Stomach (tissue), 8 donors: ENCODE measurements at regions not wholly inside any gene's neighbourhood (a gene's known extent, or its start where the extent isn't known, plus 50 kb on each side); places are given as distances from the start of the nearest gene placed in this dataset.

Source experiments
- DNase-seq, 2 donors: peaks; one replicate each; pipeline versions ENCODE4 v3.0.0 to v3.0.0-alpha.2; 2013 to 2019
- H3K27ac ChIP-seq, 5 donors: fragments of 200-600 bp in 4 of 5; sonication (generic) in 4 of 5; one replicate each; pipeline ENCODE4 v1.5.1; 2013 to 2019; ENCODE audit warnings: mild to moderate bottlenecking in 1 of 5, moderate library complexity in 1 of 5
- H3K27me3 ChIP-seq, 3 donors: fragments of 200-600 bp; sonication (generic); one replicate each; pipeline ENCODE4 v1.5.1; 2017 to 2019; ENCODE audit warnings: mixed run types in 1 of 3
- H3K36me3 ChIP-seq, 4 donors: fragments of 200-600 bp; sonication (generic); 1 replicate in 3 of 4; 2 replicates in 1 of 4; pipeline ENCODE4 v1.5.1; 2016 to 2019
- H3K4me1 ChIP-seq, 4 donors: fragments of 200-600 bp; sonication (generic); one replicate each; pipeline ENCODE4 v1.5.1; 2016 to 2019
- H3K4me3 ChIP-seq, 4 donors: fragments of 200-600 bp; sonication (generic) in 3 of 4; one replicate each; pipeline ENCODE4 v1.5.1; 2016 to 2019; ENCODE audit warnings: mild to moderate bottlenecking in 1 of 4
- H3K9me3 ChIP-seq, 4 donors: fragments of 200-600 bp; sonication (generic); one replicate each; pipeline ENCODE4 v1.5.1; 2016 to 2019
- CTCF ChIP-seq, 7 experiments: fragments of 450-650 bp in 4 of 7; fragments of 200-600 bp in 3 of 7; sonication (generic) in 3 of 7; IDR thresholded peaks; one replicate each; pipeline ENCODE4 v1.5.1; 2016 to 2019; ENCODE audit warnings: antibody characterized with exemption in 7 of 7, control low read depth in 2 of 7, mild to moderate bottlenecking in 1 of 7
- EP300 ChIP-seq: sonication (generic); formaldehyde crosslinking; IDR thresholded peaks from one replicate; pipeline ENCODE4 v1.6.1; 2017; ENCODE audit warnings: antibody characterized with exemption
- POLR2A ChIP-seq, 4 donors: fragments of 450-650 bp; IDR thresholded peaks; one replicate each; pipeline ENCODE4 v1.6.1; 2016; ENCODE audit warnings: antibody characterized with exemption in 4 of 4, control low read depth in 2 of 4, mild to moderate bottlenecking in 1 of 4, moderate library complexity in 1 of 4
- POLR2AphosphoS5 ChIP-seq, 3 donors: sonication (generic); formaldehyde crosslinking; IDR thresholded peaks; one replicate each; pipeline ENCODE4 v1.6.1; 2016; ENCODE audit warnings: antibody characterized with exemption in 3 of 3
- WGBS, 5 donors: extraction: QIAGEN DNeasy Blood & Tissue Kit in 3 of 5; methylation state at CpG; one replicate each; pipeline versions ENCODE4 v1.1.5 to v1.1.7; 2013 to 2018; 5-methylcytosine and 5-hydroxymethylcytosine counted together
- intact Hi-C: fragments of 100-400 bp; cut with DNase I; formaldehyde crosslinking; loops from one replicate; pipeline ENCODE4 v1.15.1; 2023; ENCODE audit warnings: low total_unique reads
- donor health status: healthy with polysubstance abuse.
- donor health status: Bipolar disorder and iron deficiency.
- donor health status: healthy.

DNA sequence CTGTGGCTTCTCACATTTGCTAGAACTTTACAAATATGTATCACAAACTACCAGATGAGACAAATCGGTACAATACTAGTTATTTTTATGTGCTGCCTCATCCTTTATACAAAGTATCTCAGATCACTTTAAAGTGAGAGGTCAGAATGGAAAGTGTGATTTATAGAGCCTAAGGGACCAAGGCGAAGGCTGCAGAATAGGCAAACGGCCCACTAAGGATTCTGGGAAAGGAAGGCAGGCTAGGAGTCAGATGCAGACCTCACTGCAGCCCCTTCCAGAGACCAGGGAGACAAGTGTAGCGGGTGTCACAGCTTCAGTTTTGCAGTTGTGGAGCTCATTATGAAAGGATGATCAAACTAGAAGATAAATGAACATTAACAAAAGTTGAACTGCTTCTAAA is 190.6 kb downstream of the HIBADH start:
- Histone ChIP-seq H3K36me3 (no peaks in the 10 kb centered on the region), H3K27ac (no peak overlapping the region), H3K27me3 (no peaks in the 10 kb centered on the region), H3K4me1 (no peaks in the 10 kb centered on the region), H3K4me3 (no peak overlapping the region), H3K9me3 (no peaks in the 10 kb centered on the region)
- WGBS, 5 donors: 77 to 91% (median 81%) methylated on average over 4 of the region's 4 CpGs
- TF ChIP-seq POLR2A (IDR thresholded peaks at IDR 0.05) (no peak), CTCF (IDR thresholded peaks at IDR 0.05) (no peak), POLR2AphosphoS5 (IDR thresholded peaks at IDR 0.05) (no peak), EP300 (no peak)
- DNase-seq: peak in 1 of 2 donors; percentile 20
- intact Hi-C loops: no loop called here
